Caco-2 (cell line): ENCODE measurements at regions not wholly inside any gene's neighbourhood (a gene's known extent, or its start where the extent isn't known, plus 50 kb on each side); places are given as distances from the start of the nearest gene placed in this dataset.

Source experiments
- BruUV-seq: library from RNA; stranded (reverse); fragments of 400-500 nt; replicated peaks from 2 replicates; lab custom pipeline; 2021; lab: Mats Ljungman, UMichigan
- CTCF ChIA-PET: fragments of 300-600 bp; sonication (Branson Sonifier 250); formaldehyde crosslinking; loops from one replicate; lab custom pipeline; 2022; ENCODE audit warnings: antibody characterized with exemption; lab: Charles Lee
- POLR2A ChIA-PET: fragments of 300-600 bp; sonication (Branson Sonifier 250); formaldehyde crosslinking; loops from one replicate; lab custom pipeline; 2022; ENCODE audit warnings: antibody characterized with exemption; lab: Charles Lee
- DNase-seq, 2 experiments: peaks; one replicate each; pipeline versions ENCODE4 v3.0.0 to v3.0.0-alpha.2; 2020 to 2022
- H3K27me3 ChIP-seq: replicated peaks from 2 replicates; pipeline ENCODE4 v1.6.0; 2011; ENCODE audit warnings: low read length; ENCODE audit not compliant: control insufficient read depth, insufficient read depth
- H3K36me3 ChIP-seq: 2 replicates; pipeline ENCODE4 v1.5.1; 2011; ENCODE audit warnings: low read length; ENCODE audit not compliant: control insufficient read depth, insufficient read depth
- H3K4me1 ChIP-seq: fragments of 250-450 bp; sonication (Bioruptor Pico); 2 replicates; pipeline ENCODE4 v1.5.1; 2020; ENCODE audit warnings: mild to moderate bottlenecking
- H3K4me3 ChIP-seq: 2 replicates; pipeline ENCODE4 v1.5.1; 2011; ENCODE audit warnings: low read depth, mild to moderate bottlenecking, control low read depth, low read length
- H3K9me3 ChIP-seq: fragments of 250-450 bp; sonication (Bioruptor Pico); 2 replicates; pipeline ENCODE4 v1.5.1; 2020; ENCODE audit warnings: mild to moderate bottlenecking, moderate library complexity
- H3K27ac Mint-ChIP-seq: one replicate; pipeline ENCODE4 v1.8.0; 2022; ENCODE audit warnings: mixed read lengths; ENCODE audit not compliant: unreplicated experiment
- H3K27me3 Mint-ChIP-seq: one replicate; pipeline ENCODE4 v1.8.0; 2022; ENCODE audit warnings: mixed read lengths; ENCODE audit not compliant: insufficient read depth, unreplicated experiment
- H3K36me3 Mint-ChIP-seq: one replicate; pipeline ENCODE4 v1.8.0; 2022; ENCODE audit warnings: mild to moderate bottlenecking, mixed read lengths; ENCODE audit not compliant: insufficient read depth, unreplicated experiment
- H3K4me1 Mint-ChIP-seq: one replicate; pipeline ENCODE4 v1.8.0; 2022; ENCODE audit warnings: low read depth, mixed read lengths; ENCODE audit not compliant: unreplicated experiment
- H3K4me3 Mint-ChIP-seq: one replicate; pipeline ENCODE4 v1.8.0; 2022; ENCODE audit warnings: mild to moderate bottlenecking, moderate library complexity, mixed read lengths; ENCODE audit not compliant: unreplicated experiment
- H3K9me3 Mint-ChIP-seq: one replicate; pipeline ENCODE4 v1.8.0; 2022; ENCODE audit warnings: mixed read lengths; ENCODE audit not compliant: unreplicated experiment
- CTCF ChIP-seq, 2 experiments: fragments of 200-600 bp in 1 of 2; IDR thresholded peaks; 1 replicate in 1 of 2; 2 replicates in 1 of 2; pipeline versions ENCODE4 v1.5.1 to v1.8.0; 2011 to 2022; ENCODE audit warnings: antibody characterized with exemption in 1 of 2, control low read depth in 1 of 2, inconsistent platforms in 1 of 2, low read depth in 1 of 2, low read length in 1 of 2, mild to moderate bottlenecking in 1 of 2, moderate library complexity in 1 of 2; ENCODE audit not compliant: insufficient read depth in 1 of 2, severe bottlenecking in 1 of 2, unreplicated experiment in 1 of 2
- intact Hi-C: fragments of 100-400 bp; cut with micrococcal nuclease; formaldehyde crosslinking; loops from one replicate; pipeline ENCODE4 v1.10.0; 2022; ENCODE audit not compliant: unreplicated experiment

- no peak for DNase-seq
- no peaks in the 10 kb centered on the region for H3K4me1 Mint-ChIP-seq
- BruUV-seq = no TSS peak
- no peaks in the 10 kb centered on the region for H3K27me3 ChIP-seq
- no peaks in the 10 kb centered on the region for H3K36me3 ChIP-seq
- H3K4me3 ChIP-seq = no peak overlapping the region
- H3K4me1 ChIP-seq = no peaks in the 10 kb centered on the region
- intact Hi-C loops = no loop called here
- CTCF ChIA-PET = no interaction called here
- no peaks in the 10 kb centered on the region for H3K27me3 Mint-ChIP-seq
- no peaks in the 10 kb centered on the region for H3K9me3 ChIP-seq
- no peak overlapping the region for H3K4me3 Mint-ChIP-seq
- TF ChIP-seq CTCF (IDR thresholded peaks at IDR 0.05; ENCODE audit: insufficient read depth in 1 of 2, low read depth in 1 of 2, low read length in 1 of 2, severe bottlenecking in 1 of 2, unreplicated experiment in 1 of 2) = no peak
- no peak overlapping the region for H3K27ac Mint-ChIP-seq
- H3K36me3 Mint-ChIP-seq = no peaks in the 10 kb centered on the region
- H3K9me3 Mint-ChIP-seq = no peaks in the 10 kb centered on the region
- POLR2A ChIA-PET = interaction anchor here (0.7 kb wide), 1 partner anchor 1872 kb away, joined by 10 read pairs; no protein-coding TSS in a partner anchor
Observed at GRCh38 chr5:93022211-93022610, 558.8 kb downstream of the NR2F1-AS1 start.

GRCh38 chr5:93019896-93020295, 561.1 kb downstream of the NR2F1-AS1 start:
- intact Hi-C loops = no loop called here
- no peak overlapping the region for H3K27ac Mint-ChIP-seq
- no peaks in the 10 kb centered on the region for H3K4me1 Mint-ChIP-seq
- Histone ChIP-seq H3K36me3 (no peaks in the 10 kb centered on the region), H3K4me3 (no peak overlapping the region), H3K4me1 (no peaks in the 10 kb centered on the region), H3K27me3 (no peaks in the 10 kb centered on the region), H3K9me3 (no peaks in the 10 kb centered on the region)
- no peak for DNase-seq
- ChIA-PET POLR2A (no interaction called here), CTCF (no interaction called here)
- H3K4me3 Mint-ChIP-seq = no peak overlapping the region
- no peaks in the 10 kb centered on the region for H3K36me3 Mint-ChIP-seq
- no peaks in the 10 kb centered on the region for H3K9me3 Mint-ChIP-seq
- TF ChIP-seq CTCF (IDR thresholded peaks at IDR 0.05; ENCODE audit: insufficient read depth in 1 of 2, low read depth in 1 of 2, low read length in 1 of 2, severe bottlenecking in 1 of 2, unreplicated experiment in 1 of 2) = no peak
- no TSS peak for BruUV-seq
- H3K27me3 Mint-ChIP-seq = no peaks in the 10 kb centered on the region

- CTCF ChIA-PET = no interaction called here
- no peaks in the 10 kb centered on the region for H3K9me3 Mint-ChIP-seq
- intact Hi-C loops = no loop called here
- BruUV-seq = no TSS peak
- POLR2A ChIA-PET = no interaction called here
- H3K27me3 Mint-ChIP-seq = peaks cover 3% of the 10 kb centered on the region
- Histone ChIP-seq H3K9me3 (no peaks in the 10 kb centered on the region), H3K27me3 (no peaks in the 10 kb centered on the region), H3K4me3 (no peak overlapping the region), H3K36me3 (no peaks in the 10 kb centered on the region), H3K4me1 (no peaks in the 10 kb centered on the region)
- no peak for DNase-seq
- H3K4me3 Mint-ChIP-seq = no peak overlapping the region
- TF ChIP-seq CTCF (IDR thresholded peaks at IDR 0.05; ENCODE audit: insufficient read depth in 1 of 2, low read depth in 1 of 2, low read length in 1 of 2, severe bottlenecking in 1 of 2, unreplicated experiment in 1 of 2) = no peak
- no peak overlapping the region for H3K27ac Mint-ChIP-seq
- no peaks in the 10 kb centered on the region for H3K4me1 Mint-ChIP-seq
- no peaks in the 10 kb centered on the region for H3K36me3 Mint-ChIP-seq
Observed at GRCh38 chr5:93018461-93018860, 562.6 kb downstream of the NR2F1-AS1 start.
